ENCODE measurements at regions not wholly inside any gene's neighbourhood (a gene's known extent, or its start where the extent isn't known, plus 50 kb on each side); places are given as distances from the start of the nearest gene placed in this dataset.

DNA sequence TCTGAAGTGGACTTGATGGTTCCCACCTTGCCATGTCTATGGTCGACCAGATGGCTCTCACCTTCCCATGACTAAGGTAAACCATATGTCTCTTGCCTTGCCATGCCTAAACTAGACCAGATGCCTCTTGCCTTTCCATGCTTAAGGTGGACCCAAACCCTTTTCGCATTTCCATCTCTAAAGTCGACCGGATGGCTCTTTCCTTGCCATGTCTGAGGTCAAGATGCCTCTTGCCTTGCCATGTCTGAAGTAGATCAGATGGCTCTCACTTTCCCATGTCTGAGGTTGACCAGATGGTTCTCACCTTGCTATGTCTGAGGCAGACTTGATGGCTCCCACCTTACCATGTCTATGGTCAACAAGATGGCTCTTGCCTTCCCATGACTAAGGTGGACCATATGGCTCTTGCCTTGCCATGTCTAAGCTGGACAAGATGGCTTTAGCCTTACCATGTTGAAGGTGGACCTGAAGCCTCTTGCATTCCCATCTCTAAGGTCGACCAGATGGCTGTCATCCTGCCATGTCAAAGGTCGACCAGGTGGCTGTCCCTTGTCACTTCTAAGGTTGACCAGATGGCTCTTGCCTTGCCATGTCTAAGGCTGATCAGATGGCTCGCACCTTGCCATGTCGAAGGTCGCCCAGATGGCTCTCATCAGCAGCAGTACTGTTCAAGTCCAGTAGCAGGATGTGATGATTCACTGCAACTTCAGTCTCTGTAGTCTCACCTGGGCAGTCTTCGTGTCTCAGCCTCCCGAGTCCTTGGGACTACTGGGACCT is 1439.4 kb downstream of the UQCRFS1 start:
- TF ChIP-seq, protein P1, sequence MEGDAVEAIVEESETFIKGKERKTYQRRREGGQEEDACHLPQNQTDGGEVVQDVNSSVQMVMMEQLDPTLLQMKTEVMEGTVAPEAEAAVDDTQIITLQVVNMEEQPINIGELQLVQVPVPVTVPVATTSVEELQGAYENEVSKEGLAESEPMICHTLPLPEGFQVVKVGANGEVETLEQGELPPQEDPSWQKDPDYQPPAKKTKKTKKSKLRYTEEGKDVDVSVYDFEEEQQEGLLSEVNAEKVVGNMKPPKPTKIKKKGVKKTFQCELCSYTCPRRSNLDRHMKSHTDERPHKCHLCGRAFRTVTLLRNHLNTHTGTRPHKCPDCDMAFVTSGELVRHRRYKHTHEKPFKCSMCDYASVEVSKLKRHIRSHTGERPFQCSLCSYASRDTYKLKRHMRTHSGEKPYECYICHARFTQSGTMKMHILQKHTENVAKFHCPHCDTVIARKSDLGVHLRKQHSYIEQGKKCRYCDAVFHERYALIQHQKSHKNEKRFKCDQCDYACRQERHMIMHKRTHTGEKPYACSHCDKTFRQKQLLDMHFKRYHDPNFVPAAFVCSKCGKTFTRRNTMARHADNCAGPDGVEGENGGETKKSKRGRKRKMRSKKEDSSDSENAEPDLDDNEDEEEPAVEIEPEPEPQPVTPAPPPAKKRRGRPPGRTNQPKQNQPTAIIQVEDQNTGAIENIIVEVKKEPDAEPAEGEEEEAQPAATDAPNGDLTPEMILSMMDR (IDR thresholded peaks at IDR 0.05; ENCODE audit: extremely low read depth in 1 of 2, insufficient read depth in 1 of 2, low read depth in 1 of 2, low read length in 2 of 2), result no peak
- TF ChIP-seq MYC (IDR thresholded peaks at IDR 0.05; ENCODE audit: low read depth, low read length) (no peak), POLR2A (IDR thresholded peaks at IDR 0.05; ENCODE audit: low read depth, low read length) (no peak), EZH2 (IDR thresholded peaks at IDR 0.05; ENCODE audit: borderline replicate concordance, low read depth, low read length, severe bottlenecking) (no peak), POLR2AphosphoS5 (IDR thresholded peaks at IDR 0.05; ENCODE audit: insufficient read depth, low read depth, low read length) (no peak), JUN (IDR thresholded peaks at IDR 0.05; ENCODE audit: borderline replicate concordance, insufficient read depth, insufficient read length, low read depth) (no peak), FOS (IDR thresholded peaks at IDR 0.05; ENCODE audit: borderline replicate concordance, insufficient read depth, low read length) (no peak), GATA2 (IDR thresholded peaks at IDR 0.05; ENCODE audit: insufficient read depth, insufficient read length, low read depth, low read length) (no peak)
- TF ChIP-seq, protein P2, sequence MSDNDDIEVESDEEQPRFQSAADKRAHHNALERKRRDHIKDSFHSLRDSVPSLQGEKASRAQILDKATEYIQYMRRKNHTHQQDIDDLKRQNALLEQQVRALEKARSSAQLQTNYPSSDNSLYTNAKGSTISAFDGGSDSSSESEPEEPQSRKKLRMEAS (IDR thresholded peaks at IDR 0.05; ENCODE audit: insufficient read depth, insufficient read length), result no peak

Data from endothelial cell of umbilical vein (primary cell).